ENCODE measurements at regions not wholly inside any gene's neighbourhood (a gene's known extent, or its start where the extent isn't known, plus 50 kb on each side); places are given as distances from the start of the nearest gene placed in this dataset.

GRCh38 chr9:93857528-93857927 lies 97.6 kb downstream of the BARX1 start:
- TF ChIP-seq, protein P1, sequence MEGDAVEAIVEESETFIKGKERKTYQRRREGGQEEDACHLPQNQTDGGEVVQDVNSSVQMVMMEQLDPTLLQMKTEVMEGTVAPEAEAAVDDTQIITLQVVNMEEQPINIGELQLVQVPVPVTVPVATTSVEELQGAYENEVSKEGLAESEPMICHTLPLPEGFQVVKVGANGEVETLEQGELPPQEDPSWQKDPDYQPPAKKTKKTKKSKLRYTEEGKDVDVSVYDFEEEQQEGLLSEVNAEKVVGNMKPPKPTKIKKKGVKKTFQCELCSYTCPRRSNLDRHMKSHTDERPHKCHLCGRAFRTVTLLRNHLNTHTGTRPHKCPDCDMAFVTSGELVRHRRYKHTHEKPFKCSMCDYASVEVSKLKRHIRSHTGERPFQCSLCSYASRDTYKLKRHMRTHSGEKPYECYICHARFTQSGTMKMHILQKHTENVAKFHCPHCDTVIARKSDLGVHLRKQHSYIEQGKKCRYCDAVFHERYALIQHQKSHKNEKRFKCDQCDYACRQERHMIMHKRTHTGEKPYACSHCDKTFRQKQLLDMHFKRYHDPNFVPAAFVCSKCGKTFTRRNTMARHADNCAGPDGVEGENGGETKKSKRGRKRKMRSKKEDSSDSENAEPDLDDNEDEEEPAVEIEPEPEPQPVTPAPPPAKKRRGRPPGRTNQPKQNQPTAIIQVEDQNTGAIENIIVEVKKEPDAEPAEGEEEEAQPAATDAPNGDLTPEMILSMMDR (IDR thresholded peaks at IDR 0.05; ENCODE audit: control insufficient read depth, extremely low read depth, insufficient read depth): no peak
- DNase-seq (ENCODE audit: low read depth): no peak
- no peak overlapping the region for H3K4me3 ChIP-seq (ENCODE audit: low read depth, low read length)

DNA sequence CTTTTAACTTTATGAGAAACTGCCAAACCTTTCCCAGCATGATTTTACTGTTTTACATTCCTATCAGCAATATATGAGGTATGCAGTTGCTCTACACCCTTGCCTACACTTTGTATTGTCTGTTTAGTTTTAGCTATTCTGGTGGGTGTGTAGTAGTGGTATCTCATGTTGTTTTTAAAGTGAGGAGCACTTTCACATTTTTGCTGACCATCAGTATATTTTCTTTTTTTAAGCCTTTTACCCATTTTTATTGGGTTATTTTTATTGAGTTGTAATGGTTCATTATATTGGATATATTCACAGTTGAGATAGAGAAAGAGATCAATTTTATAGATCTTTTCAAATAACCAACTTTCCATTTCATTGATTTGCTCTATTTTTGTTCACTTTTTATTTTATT lies 102.4 kb downstream of the BARX1 start:
- H3K4me3 ChIP-seq (ENCODE audit: low read depth, low read length): no peak overlapping the region
- DNase-seq (ENCODE audit: low read depth): no peak
- TF ChIP-seq, protein P1 (IDR thresholded peaks at IDR 0.05; ENCODE audit: control insufficient read depth, extremely low read depth, insufficient read depth): no peak

- no peak for DNase-seq (ENCODE audit: low read depth)
- no peak overlapping the region for H3K4me3 ChIP-seq (ENCODE audit: low read depth, low read length)
- TF ChIP-seq, protein P1 (IDR thresholded peaks at IDR 0.05; ENCODE audit: control insufficient read depth, extremely low read depth, insufficient read depth): no peak
These were observed 108.8 kb downstream of the BARX1 start for GRCh38 chr9:93846349-93846748.

DNA sequence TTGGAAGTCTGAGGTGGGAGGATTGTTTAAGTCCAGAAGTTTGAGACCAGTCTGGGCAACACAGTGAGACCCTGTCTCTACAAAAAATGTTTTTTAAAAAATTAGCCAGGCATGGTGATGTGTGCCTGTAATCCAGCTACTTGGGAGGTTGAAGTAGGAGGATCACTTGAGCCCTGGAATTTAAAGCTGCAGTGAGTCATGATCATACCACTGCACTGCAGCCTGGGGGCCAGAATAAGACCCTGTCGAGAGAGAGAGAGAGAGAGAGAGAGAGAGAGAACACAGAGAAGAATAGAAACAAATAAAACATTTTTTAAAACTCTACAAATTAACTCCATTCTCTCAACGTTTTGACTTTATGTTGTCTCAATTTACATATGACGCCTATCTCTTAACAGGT lies 111.8 kb downstream of the BARX1 start:
- H3K4me3 ChIP-seq (ENCODE audit: low read depth, low read length): no peak overlapping the region
- DNase-seq (ENCODE audit: low read depth): no peak
- TF ChIP-seq, protein P1 (IDR thresholded peaks at IDR 0.05; ENCODE audit: control insufficient read depth, extremely low read depth, insufficient read depth): no peak

- no peak overlapping the region for H3K4me3 ChIP-seq (ENCODE audit: low read depth, low read length)
- TF ChIP-seq, protein P1 (IDR thresholded peaks at IDR 0.05; ENCODE audit: control insufficient read depth, extremely low read depth, insufficient read depth): no peak
- DNase-seq (ENCODE audit: low read depth): no peak
These were observed 124.5 kb downstream of the BARX1 start for GRCh38 chr9:93830606-93831005.

DNA sequence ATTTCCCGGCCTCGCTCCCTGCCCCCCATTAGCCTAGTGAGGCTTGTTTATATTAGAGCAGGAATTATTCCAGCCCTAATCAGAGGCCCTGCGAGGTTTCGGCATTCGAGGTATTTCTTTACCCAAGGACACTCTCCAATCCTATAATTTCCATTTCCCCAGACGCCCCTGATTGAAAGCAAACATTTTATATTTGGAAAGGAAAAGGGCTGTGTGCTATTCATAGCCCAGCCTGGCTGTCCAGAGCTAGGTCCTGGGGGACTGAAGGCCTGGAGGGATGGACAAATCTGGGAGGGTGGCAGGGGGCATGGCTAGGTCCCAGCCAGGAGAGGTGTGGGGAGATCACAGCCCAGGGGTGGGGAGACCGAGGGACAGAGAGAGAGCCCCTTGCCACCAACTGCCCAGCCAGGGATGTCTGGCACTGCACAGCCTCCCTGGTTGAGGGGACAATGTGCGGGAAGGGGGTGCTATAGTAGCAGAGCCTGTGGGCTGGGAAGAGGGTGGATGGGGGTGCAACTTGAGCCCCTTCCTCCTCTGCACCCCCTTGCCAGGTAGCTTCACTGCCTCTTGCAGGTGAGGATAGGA lies 125.1 kb downstream of the BARX1 start:
- TF ChIP-seq, protein P1 (IDR thresholded peaks at IDR 0.05; ENCODE audit: control insufficient read depth, extremely low read depth, insufficient read depth): no peak
- H3K4me3 ChIP-seq (ENCODE audit: low read depth, low read length): no peak overlapping the region
- DNase-seq (ENCODE audit: low read depth): no peak
